ENCODE measurements at regions not wholly inside any gene's neighbourhood (a gene's known extent, or its start where the extent isn't known, plus 50 kb on each side); places are given as distances from the start of the nearest gene placed in this dataset.

- TF ChIP-seq CTCF (IDR thresholded peaks at IDR 0.05 in 2 of 3, conservative IDR thresholded peaks at IDR 0.05 in 1 of 3; ENCODE audit: control insufficient read depth in 2 of 3, extremely low read depth in 1 of 3, insufficient read depth in 1 of 3, low read depth in 3 of 3, low read length in 3 of 3) (no peak), BHLHE40 (IDR thresholded peaks at IDR 0.05; ENCODE audit: borderline replicate concordance in 1 of 2, low read depth in 2 of 2, low read length in 1 of 2) (no peak), ESRRA (IDR thresholded peaks at IDR 0.05; ENCODE audit: low read length) (no peak), ZBTB4 (CRISPR knock-in tag; IDR thresholded peaks at IDR 0.05) (no peak), HDAC2 (IDR thresholded peaks at IDR 0.05) (no peak), SREBF2 (IDR thresholded peaks at IDR 0.05; ENCODE audit: low read length) (no peak), RBBP5 (conservative IDR thresholded peaks at IDR 0.05) (no peak), REST (IDR thresholded peaks at IDR 0.05; ENCODE audit: low read depth, low read length) (no peak), GATAD2B (conservative IDR thresholded peaks at IDR 0.05; ENCODE audit: low read depth) (no peak), TAF1 (IDR thresholded peaks at IDR 0.05; ENCODE audit: borderline replicate concordance, low read depth, low read length) (no peak), USF1 (IDR thresholded peaks at IDR 0.05; ENCODE audit: borderline replicate concordance, extremely low read length, insufficient read depth, low read depth, low read length) (no peak), USF2 (IDR thresholded peaks at IDR 0.05; ENCODE audit: borderline replicate concordance, low read depth, low read length) (no peak), EED (IDR thresholded peaks at IDR 0.05; ENCODE audit: low read depth) (no peak), RAD51 (IDR thresholded peaks at IDR 0.05) (no peak)
Measured at GRCh38 chr6:114718716-114719270, 376.0 kb upstream of the HS3ST5 start.
